IPS DF 6.9 (cell line): ENCODE measurements at regions not wholly inside any gene's neighbourhood (a gene's known extent, or its start where the extent isn't known, plus 50 kb on each side); places are given as distances from the start of the nearest gene placed in this dataset.

Experiments used
- DNase-seq: peaks from one replicate; pipeline ENCODE4 v3.0.0-alpha.2; 2013; ENCODE audit warnings: low read depth, low spot score
- H3K27ac ChIP-seq: one replicate; pipeline ENCODE4 v1.5.1; 2013; ENCODE audit warnings: low read length, control low read depth
- H3K27me3 ChIP-seq: 2 replicates; pipeline ENCODE4 v1.6.1; 2013; ENCODE audit warnings: mild to moderate bottlenecking, low read length; ENCODE audit not compliant: control insufficient read depth, insufficient read depth
- H3K36me3 ChIP-seq: 2 replicates; pipeline ENCODE4 v1.6.1; 2013; ENCODE audit warnings: low read length; ENCODE audit not compliant: control insufficient read depth, insufficient read depth
- H3K4me1 ChIP-seq: 2 replicates; pipeline ENCODE4 v1.6.1; 2013; ENCODE audit warnings: low read length; ENCODE audit not compliant: control insufficient read depth, insufficient read depth
- H3K4me3 ChIP-seq: 2 replicates; pipeline ENCODE4 v1.5.1; 2013; ENCODE audit warnings: mild to moderate bottlenecking, low read length
- H3K9me3 ChIP-seq: 2 replicates; pipeline ENCODE4 v1.6.1; 2013; ENCODE audit warnings: low read length, inconsistent platforms; ENCODE audit not compliant: control insufficient read depth, insufficient read depth
- WGBS: extraction: QIAGEN DNeasy Blood & Tissue Kit; methylation state at CpG from one replicate; pipeline ENCODE4 v1.1.7; 2013; ENCODE audit warnings: mixed read lengths, missing lambda C conversion rate; ENCODE audit not compliant: insufficient read length, insufficient coverage; 5-methylcytosine and 5-hydroxymethylcytosine counted together

GRCh38 chr10:2623675-2624274 is 443.6 kb upstream of the PFKP start:
- no peak overlapping the region for H3K4me3 ChIP-seq
- H3K27ac ChIP-seq = no peak overlapping the region
- DNase-seq = no peak
- peaks cover 5% of the 10 kb centered on the region; the same call in 1 of the 2 replicates for H3K4me1 ChIP-seq
- H3K9me3 ChIP-seq = no peaks in the 10 kb centered on the region
- no peaks in the 10 kb centered on the region for H3K27me3 ChIP-seq
- WGBS = no CpG with 5 or more reads among the region's 12 CpGs
- no peaks in the 10 kb centered on the region for H3K36me3 ChIP-seq

DNA sequence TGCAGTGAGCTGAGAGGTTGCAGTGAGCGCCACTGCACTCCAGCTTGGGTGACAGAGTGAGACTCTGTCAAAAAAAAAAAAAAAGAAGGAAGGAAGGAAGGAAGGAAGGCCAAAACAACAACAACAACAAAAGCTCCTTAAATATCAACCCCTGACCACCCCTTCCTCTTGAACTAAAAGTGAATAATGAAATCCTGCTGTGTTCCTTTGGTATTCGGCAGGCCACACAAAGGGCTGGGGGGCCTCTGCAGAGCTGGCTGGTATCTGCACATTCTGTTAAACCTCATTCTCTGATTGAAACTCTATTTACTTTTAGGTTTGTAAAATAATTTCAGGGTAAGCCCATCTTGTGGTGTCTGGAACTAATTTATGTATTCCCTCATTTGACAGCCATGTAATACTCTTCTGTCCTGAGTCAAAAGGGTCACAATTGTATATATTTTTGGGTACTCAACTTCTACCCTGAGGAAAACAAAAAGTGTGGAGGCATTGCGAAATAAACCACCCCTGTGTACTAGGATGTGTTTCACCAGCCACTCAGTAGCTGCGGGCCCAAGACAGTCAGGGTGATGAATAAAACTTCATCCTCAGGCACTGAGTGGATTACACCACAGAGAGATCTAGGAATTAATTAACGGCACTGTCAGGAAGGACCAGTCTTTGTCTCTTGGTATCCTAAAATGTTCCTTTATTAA is 446.4 kb upstream of the PFKP start:
- Histone ChIP-seq H3K27me3 (no peaks in the 10 kb centered on the region), H3K4me1 (no peaks in the 10 kb centered on the region), H3K9me3 (no peaks in the 10 kb centered on the region), H3K36me3 (no peaks in the 10 kb centered on the region), H3K27ac (no peak overlapping the region), H3K4me3 (no peak overlapping the region)
- WGBS = no CpG with 5 or more reads among the region's 5 CpGs
- DNase-seq = no peak

DNA sequence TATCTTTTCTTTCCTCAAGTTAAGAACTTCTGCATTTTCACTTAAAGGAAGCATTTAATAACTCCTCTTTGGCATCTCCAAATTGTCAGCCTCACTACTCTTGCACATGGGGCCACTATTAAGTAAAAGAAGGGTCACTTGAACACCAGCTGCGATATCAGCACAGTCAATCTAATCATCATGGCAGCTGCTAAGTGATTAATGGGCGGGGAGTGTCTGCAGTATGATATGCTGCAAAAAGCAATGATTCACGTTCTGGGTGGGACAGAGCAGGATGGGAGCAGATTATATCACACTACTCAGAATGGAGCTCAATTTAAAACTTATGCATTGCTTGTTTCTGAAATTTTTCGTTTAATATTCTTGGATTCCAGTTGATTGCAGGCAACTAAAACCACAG is 447.4 kb upstream of the PFKP start:
- no peak overlapping the region for H3K4me3 ChIP-seq

GRCh38 chr10:2619472-2619871 is 447.9 kb upstream of the PFKP start:
- H3K36me3 ChIP-seq = no peaks in the 10 kb centered on the region
- H3K4me3 ChIP-seq = no peak overlapping the region
- H3K4me1 ChIP-seq = no peaks in the 10 kb centered on the region
- no peaks in the 10 kb centered on the region for H3K27me3 ChIP-seq
- H3K9me3 ChIP-seq = no peaks in the 10 kb centered on the region
- peak; percentile 27 for DNase-seq
- no CpG with 5 or more reads among the region's 4 CpGs for WGBS
- H3K27ac ChIP-seq = no peak overlapping the region

More for the DNA sequence above, 447.4 kb upstream of the PFKP start:
- Histone ChIP-seq H3K27ac (no peak overlapping the region), H3K9me3 (no peaks in the 10 kb centered on the region), H3K27me3 (no peaks in the 10 kb centered on the region), H3K4me1 (no peaks in the 10 kb centered on the region), H3K36me3 (no peaks in the 10 kb centered on the region)
- DNase-seq = no peak
- whole genome bisulfite sequencing = no CpG with 5 or more reads among the region's 4 CpGs

DNA sequence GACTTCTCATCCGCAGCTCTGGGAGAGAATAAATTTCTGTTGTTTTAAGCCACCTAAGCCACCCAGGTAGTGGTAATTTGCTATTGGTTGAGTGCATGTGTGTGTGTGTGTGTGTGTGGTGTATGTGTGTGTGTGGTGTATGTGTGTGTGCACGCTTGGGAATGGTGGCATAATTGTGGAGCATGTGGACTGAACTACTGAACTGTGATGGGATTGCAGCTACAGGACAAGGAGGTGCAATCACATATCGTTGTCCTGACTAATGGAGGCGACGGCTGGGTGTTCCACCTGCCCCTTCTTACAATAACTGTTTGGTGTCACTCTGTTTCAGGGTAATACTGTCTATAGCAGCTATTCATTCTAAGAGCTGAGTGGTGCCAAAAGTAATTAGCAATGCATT is 448.7 kb upstream of the PFKP start:
- no CpG with 5 or more reads among the region's 5 CpGs for WGBS

GRCh38 chr10:2616215-2616614 is 451.1 kb upstream of the PFKP start:
- Histone ChIP-seq H3K27ac (no peak overlapping the region), H3K4me1 (no peaks in the 10 kb centered on the region), H3K27me3 (no peaks in the 10 kb centered on the region), H3K9me3 (no peaks in the 10 kb centered on the region), H3K4me3 (no peak overlapping the region), H3K36me3 (no peaks in the 10 kb centered on the region)
- no peak for DNase-seq
- WGBS = no CpG with 5 or more reads among the region's 3 CpGs

More for the DNA sequence above, 448.7 kb upstream of the PFKP start:
- H3K4me3 ChIP-seq = no peak overlapping the region
- no peaks in the 10 kb centered on the region for H3K4me1 ChIP-seq
- H3K36me3 ChIP-seq = no peaks in the 10 kb centered on the region
- no peak for DNase-seq
- H3K27ac ChIP-seq = no peak overlapping the region
- no peaks in the 10 kb centered on the region for H3K27me3 ChIP-seq
- no peaks in the 10 kb centered on the region for H3K9me3 ChIP-seq

DNA sequence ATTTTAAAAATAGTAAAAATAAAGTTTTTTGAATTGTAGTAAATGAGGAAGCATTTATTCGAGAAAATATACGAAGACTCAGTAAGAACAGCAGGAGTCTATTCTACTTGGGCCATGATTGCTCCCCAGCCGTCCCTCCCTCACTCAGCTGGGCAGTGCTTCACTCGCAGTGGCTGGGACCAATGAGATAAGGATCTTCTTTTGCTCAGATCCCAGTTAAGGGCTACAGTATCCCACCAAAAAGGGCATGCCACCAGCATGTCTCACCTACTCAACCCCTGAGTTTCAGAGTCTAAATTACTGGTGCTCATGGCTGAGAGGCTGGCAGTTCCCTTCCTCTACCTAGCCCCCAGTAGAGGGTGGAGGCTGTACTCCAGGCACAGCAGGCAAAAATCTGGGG is 455.7 kb upstream of the PFKP start:
- no peak overlapping the region for H3K27ac ChIP-seq
- H3K4me1 ChIP-seq = no peaks in the 10 kb centered on the region; the same call in 1 of the 2 replicates
- H3K36me3 ChIP-seq = no peaks in the 10 kb centered on the region
- no peak overlapping the region for H3K4me3 ChIP-seq
- 100% methylated on average over 2 of the region's 4 CpGs for WGBS
- H3K9me3 ChIP-seq = no peaks in the 10 kb centered on the region
- DNase-seq = no peak
- no peaks in the 10 kb centered on the region; the same call in 1 of the 2 replicates for H3K27me3 ChIP-seq

GRCh38 chr10:2610946-2611345 is 456.4 kb upstream of the PFKP start:
- WGBS = no CpG with 5 or more reads among the region's 5 CpGs

GRCh38 chr10:2604891-2605290 is 462.5 kb upstream of the PFKP start:
- no peak for DNase-seq
- H3K4me1 ChIP-seq = no peaks in the 10 kb centered on the region; the same call in 1 of the 2 replicates
- no peak overlapping the region for H3K4me3 ChIP-seq
- no peaks in the 10 kb centered on the region for H3K36me3 ChIP-seq
- WGBS = no CpG with 5 or more reads among the region's 3 CpGs
- no peaks in the 10 kb centered on the region; the same call in 1 of the 2 replicates for H3K27me3 ChIP-seq
- no peak overlapping the region for H3K27ac ChIP-seq
- no peaks in the 10 kb centered on the region for H3K9me3 ChIP-seq

More at GRCh38 chr10:2610946-2611345, 456.4 kb upstream of the PFKP start:
- no peaks in the 10 kb centered on the region for H3K36me3 ChIP-seq
- H3K27me3 ChIP-seq = no peaks in the 10 kb centered on the region; the same call in 1 of the 2 replicates
- H3K4me3 ChIP-seq = no peak overlapping the region
- H3K4me1 ChIP-seq = no peaks in the 10 kb centered on the region; the same call in 1 of the 2 replicates
- H3K9me3 ChIP-seq = no peaks in the 10 kb centered on the region
- H3K27ac ChIP-seq = no peak overlapping the region
- no peak for DNase-seq

- Histone ChIP-seq H3K9me3 (no peaks in the 10 kb centered on the region), H3K4me1 (no peaks in the 10 kb centered on the region), H3K27me3 (no peaks in the 10 kb centered on the region), H3K36me3 (no peaks in the 10 kb centered on the region), H3K27ac (no peak overlapping the region), H3K4me3 (no peak overlapping the region)
- no CpG with 5 or more reads among the region's 9 CpGs for WGBS
- no peak for DNase-seq
These were observed 467.8 kb upstream of the PFKP start for GRCh38 chr10:2599571-2599970.
